ENCODE measurements at regions not wholly inside any gene's neighbourhood (a gene's known extent, or its start where the extent isn't known, plus 50 kb on each side); places are given as distances from the start of the nearest gene placed in this dataset.
A peak's percentile ranks its signal among the peaks of the same experiment; 100 is the strongest.
"Not testable (repeated sequence)": the region's sequence is repeated elsewhere in the genome, so short reads cannot be mapped to it uniquely, and the experiment has no call there.

DNA sequence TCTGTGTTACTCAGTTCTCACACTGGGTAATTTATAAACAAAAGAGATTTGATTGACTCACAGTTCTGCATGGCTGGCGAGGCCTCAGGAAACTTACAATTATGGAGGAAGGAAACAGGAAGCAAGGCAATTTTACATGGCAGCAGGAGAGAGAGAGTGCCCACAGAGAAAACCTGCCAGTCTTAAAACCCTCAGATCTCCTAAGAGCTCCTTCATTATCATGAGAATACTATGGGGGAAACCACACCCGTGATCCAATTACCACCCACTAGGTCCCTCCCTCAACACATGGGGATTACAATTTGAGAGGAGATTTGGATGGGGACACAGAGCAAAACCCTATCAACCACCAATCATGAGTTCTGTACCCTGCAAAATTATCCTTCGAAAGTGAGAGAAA lies 1180.8 kb downstream of the JRKL start:
- no peak overlapping the region for H3K9ac ChIP-seq
- no peaks in the 10 kb centered on the region for H4K20me1 ChIP-seq
- no peak overlapping the region for H3K4me3 ChIP-seq
- no peaks in the 10 kb centered on the region for H3K27me3 ChIP-seq
- H3K27ac ChIP-seq = no peak overlapping the region
- no peaks in the 10 kb centered on the region for H3K36me3 ChIP-seq
- TF ChIP-seq Cebpa-rat (IDR thresholded peaks at IDR 0.05) = no peak
- H3K9me3 ChIP-seq = peaks cover 5% of the 10 kb centered on the region; the same call in 1 of the 2 replicates
- H3K4me2 ChIP-seq = peak overlapping the region; percentile 37
- peaks cover 12% of the 10 kb centered on the region for H3K4me1 ChIP-seq

DNA sequence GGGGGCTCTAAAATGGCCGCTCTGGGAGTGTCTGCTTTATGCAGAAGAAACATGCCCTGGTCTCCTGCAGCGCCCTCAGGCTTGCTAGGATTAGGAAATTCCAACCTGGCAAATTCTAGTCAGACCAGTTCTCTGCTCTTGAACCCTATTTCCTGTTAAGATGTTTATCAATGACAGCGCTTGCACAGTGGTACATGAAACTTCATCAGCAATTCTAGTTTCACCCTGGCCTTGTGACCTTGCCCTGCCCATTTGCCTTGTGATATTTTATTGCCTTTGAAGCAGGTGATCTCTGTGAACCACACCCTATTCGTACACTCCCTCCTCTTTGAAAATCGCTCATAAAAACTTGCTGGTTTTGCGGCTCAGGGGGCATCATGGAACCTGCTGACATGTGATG lies 1184.0 kb downstream of the JRKL start:
- H3K4me3 ChIP-seq, H4K20me1 ChIP-seq, H3K4me2 ChIP-seq, H3K9me3 ChIP-seq, H3K27ac ChIP-seq, H3K9ac ChIP-seq, H3K36me3 ChIP-seq, H3K27me3 ChIP-seq: not testable (repeated sequence)
- H3K4me1 ChIP-seq = peaks cover 12% of the 10 kb centered on the region

DNA sequence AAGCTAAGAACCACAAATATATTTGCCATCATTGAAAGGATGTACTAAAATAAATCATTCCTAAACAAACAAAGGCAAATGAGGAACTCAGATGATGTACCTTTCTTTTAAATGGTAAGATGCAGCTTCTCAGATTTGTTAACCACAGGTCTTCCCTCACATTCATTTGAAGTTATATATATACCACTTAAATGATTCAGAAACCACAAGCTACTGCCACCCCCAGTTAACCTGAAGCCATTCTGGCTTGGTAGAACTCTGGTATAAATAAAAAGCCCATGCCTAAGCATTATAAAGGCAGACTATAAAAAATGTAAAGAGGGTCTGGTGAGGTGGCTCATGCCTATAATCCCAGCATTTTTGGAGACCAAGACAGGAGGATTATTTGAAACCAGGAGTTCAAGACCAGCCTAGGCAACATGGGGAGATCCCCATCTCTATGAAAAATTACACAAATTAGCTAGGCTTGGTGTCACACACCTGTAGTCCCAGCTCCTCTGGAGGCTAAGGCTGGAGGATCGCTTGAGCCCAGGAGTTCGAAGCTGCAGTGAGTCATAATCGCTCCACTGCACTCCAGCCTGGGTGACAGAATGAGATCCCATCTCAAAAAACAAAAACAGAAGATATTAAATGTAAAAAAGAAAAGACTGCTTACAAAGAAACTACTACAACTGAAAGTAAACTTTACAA lies 1185.3 kb downstream of the JRKL start:
- no peaks in the 10 kb centered on the region for H3K36me3 ChIP-seq
- peaks cover 12% of the 10 kb centered on the region for H3K4me1 ChIP-seq
- no peaks in the 10 kb centered on the region for H3K9me3 ChIP-seq
- H3K4me3 ChIP-seq = no peak overlapping the region
- no peak overlapping the region for H3K9ac ChIP-seq
- no peak overlapping the region for H3K27ac ChIP-seq
- no peaks in the 10 kb centered on the region for H4K20me1 ChIP-seq
- no peak for TF ChIP-seq Cebpa-rat (IDR thresholded peaks at IDR 0.05)
- H3K27me3 ChIP-seq = no peaks in the 10 kb centered on the region
- no peak overlapping the region for H3K4me2 ChIP-seq

DNA sequence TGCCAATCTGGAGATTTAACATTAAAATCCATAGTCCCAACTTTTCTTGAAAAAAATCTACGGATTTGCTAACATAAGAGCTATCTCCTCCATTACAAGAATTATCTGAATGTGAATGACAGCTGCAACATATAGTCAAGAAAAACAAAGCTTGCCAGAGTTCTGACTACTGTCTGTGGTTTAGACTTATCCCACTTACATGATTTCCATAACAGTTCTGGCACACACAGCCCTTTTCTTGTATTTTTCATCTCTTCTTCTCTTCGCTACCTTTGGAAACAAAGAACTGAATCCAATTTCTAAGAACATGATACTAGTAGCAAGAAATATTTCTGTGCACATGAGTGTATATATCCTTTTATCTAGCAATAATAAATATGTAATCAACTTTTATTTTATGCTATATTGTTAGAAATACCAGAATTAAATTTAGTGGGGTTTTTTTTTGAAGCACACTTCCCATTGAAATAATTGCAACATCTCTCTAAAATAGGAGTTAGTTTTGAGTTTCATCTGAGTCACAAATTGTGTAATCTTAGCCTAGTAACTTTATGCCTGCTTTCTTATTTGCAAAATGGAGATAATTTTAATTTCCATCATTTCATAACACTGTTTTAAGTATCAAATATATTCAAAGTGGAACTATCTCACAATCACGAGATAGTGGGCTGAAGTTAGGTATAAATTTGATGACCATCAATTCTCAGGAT lies 1217.6 kb downstream of the JRKL start:
- Histone ChIP-seq H3K36me3 (no peaks in the 10 kb centered on the region), H3K9ac (no peak overlapping the region), H3K4me2 (no peak overlapping the region), H3K4me1 (no peaks in the 10 kb centered on the region), H4K20me1 (no peaks in the 10 kb centered on the region), H3K27ac (no peak overlapping the region), H3K27me3 (no peaks in the 10 kb centered on the region), H3K9me3 (peaks cover 11% of the 10 kb centered on the region), H3K4me3 (no peak overlapping the region)
- no peak for TF ChIP-seq Cebpa-rat (IDR thresholded peaks at IDR 0.05)

DNA sequence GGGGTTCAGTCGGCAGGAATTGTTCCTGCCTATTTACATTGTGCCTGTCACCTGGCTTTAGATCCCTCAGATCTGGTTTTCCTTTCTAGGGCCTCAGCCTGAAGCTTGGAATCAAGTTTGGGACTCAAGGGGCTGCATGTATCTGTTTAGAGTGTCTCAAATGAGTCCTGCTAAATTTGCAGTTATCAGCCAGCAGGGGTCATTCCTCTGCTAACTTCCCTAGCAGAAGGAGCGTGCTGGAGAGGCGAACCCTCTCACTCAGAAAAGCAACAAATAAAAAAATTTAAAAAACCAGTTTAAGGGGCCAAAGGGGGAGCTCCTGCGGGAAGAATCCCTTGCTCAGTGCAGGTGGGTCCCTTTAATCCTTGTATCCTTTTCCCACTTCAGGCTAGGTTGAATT lies 1220.2 kb downstream of the JRKL start:
- Histone ChIP-seq H3K27me3 (no peaks in the 10 kb centered on the region), H3K4me2 (no peak overlapping the region), H3K9ac (no peak overlapping the region), H3K4me1 (no peaks in the 10 kb centered on the region), H3K27ac (no peak overlapping the region), H3K9me3 (peaks cover 11% of the 10 kb centered on the region), H3K4me3 (no peak overlapping the region), H4K20me1 (no peaks in the 10 kb centered on the region), H3K36me3 (no peaks in the 10 kb centered on the region)
- no peak for TF ChIP-seq Cebpa-rat (IDR thresholded peaks at IDR 0.05)

DNA sequence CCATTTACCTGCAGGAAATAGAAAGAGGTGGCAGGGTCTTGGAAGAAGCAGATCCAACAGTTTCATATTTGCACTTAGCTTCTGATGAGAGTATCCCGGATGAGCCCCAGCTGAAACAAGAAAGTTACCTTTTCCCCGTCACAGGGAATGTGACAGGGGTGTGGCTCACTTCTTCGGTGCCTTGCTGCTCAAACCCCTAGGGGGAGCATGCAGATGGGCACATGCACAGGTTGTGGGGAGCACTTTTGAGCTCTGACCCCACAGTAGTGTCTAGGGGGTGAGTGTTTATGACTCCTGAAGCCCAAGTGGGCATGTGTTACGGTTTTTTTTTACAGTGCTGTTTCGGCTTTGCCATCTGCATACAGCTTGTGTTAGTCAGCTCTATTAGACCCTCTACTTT lies 1221.0 kb downstream of the JRKL start:
- H3K27me3 ChIP-seq = no peaks in the 10 kb centered on the region
- H3K36me3 ChIP-seq = no peaks in the 10 kb centered on the region
- H3K27ac ChIP-seq = no peak overlapping the region
- no peak overlapping the region for H3K4me3 ChIP-seq
- no peak overlapping the region for H3K4me2 ChIP-seq
- no peak for TF ChIP-seq Cebpa-rat (IDR thresholded peaks at IDR 0.05)
- no peaks in the 10 kb centered on the region for H4K20me1 ChIP-seq
- H3K9ac ChIP-seq = no peak overlapping the region
- H3K4me1 ChIP-seq = no peaks in the 10 kb centered on the region
- H3K9me3 ChIP-seq = peaks cover 11% of the 10 kb centered on the region

DNA sequence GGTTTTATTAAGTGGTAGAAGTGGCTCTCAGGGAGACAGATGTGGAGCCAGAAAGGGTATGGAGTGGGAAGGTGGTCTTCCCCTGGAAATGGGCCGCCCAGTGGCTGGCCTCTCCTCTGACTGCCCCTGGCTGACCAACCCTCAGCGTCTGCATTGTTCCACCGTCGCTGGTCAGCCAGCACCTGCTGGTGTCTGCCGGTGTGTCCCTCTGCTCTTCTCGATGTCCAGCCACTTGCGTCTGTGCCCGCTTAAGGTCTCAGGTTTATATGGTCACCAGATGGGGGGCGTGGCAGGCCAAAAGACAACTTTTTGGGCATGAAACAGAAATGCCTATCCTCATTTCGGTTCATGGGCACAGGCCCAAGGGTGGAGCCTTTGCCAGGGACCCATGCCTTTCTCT lies 1221.5 kb downstream of the JRKL start:
- Histone ChIP-seq H3K4me3 (no peak overlapping the region), H3K9me3 (peaks cover 11% of the 10 kb centered on the region), H3K4me1 (no peaks in the 10 kb centered on the region), H3K27ac (no peak overlapping the region), H3K9ac (no peak overlapping the region), H3K36me3 (no peaks in the 10 kb centered on the region), H4K20me1 (no peaks in the 10 kb centered on the region), H3K4me2 (no peak overlapping the region), H3K27me3 (no peaks in the 10 kb centered on the region)
- no peak for TF ChIP-seq Cebpa-rat (IDR thresholded peaks at IDR 0.05)

DNA sequence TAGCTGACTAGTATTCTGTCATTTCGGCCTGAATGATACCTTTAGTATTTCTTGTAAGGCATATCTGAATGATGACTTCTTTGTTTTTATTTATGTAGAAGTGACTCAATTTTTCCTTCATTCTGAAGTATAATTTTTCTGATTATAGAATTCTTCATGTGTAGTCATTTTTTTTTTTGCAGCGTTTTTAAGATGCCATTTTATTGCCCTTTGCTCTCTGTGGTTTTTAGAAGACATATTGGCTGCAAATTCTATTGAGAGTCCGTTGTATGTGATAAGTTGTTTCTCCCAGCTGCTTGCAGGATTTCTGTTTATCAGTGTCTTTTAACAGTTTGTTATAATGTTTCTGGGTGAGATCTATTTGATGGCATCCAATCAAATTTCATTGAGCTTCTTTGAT lies 1224.8 kb downstream of the JRKL start:
- Histone ChIP-seq H3K27me3 (no peaks in the 10 kb centered on the region), H3K4me2 (no peak overlapping the region), H3K36me3 (no peaks in the 10 kb centered on the region), H3K9ac (no peak overlapping the region), H3K4me1 (no peaks in the 10 kb centered on the region), H3K9me3 (peaks cover 4% of the 10 kb centered on the region; the same call in 1 of the 2 replicates), H3K27ac (no peak overlapping the region), H3K4me3 (no peak overlapping the region), H4K20me1 (no peaks in the 10 kb centered on the region)
- no peak for TF ChIP-seq Cebpa-rat (IDR thresholded peaks at IDR 0.05)

DNA sequence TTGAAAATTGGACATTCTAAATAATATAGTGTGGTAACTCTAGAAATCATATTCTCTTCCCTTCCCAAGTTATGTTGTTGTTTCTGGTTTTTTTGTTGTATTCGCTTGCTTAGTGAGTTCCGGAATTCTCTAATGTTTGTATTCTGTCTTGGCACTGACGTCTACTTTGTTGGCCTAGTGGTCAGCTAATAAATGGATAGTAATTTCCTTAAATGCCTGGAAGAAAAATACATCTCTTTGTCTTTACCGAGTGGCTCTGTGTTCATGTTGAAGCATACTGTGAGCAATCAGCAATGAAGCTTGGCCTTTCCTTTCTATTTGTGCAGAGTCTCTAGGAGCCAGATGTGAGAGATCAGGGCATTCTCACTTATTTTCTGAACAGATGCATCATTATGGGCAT lies 1225.7 kb downstream of the JRKL start:
- no peak overlapping the region for H3K4me2 ChIP-seq
- no peaks in the 10 kb centered on the region for H3K9me3 ChIP-seq

DNA sequence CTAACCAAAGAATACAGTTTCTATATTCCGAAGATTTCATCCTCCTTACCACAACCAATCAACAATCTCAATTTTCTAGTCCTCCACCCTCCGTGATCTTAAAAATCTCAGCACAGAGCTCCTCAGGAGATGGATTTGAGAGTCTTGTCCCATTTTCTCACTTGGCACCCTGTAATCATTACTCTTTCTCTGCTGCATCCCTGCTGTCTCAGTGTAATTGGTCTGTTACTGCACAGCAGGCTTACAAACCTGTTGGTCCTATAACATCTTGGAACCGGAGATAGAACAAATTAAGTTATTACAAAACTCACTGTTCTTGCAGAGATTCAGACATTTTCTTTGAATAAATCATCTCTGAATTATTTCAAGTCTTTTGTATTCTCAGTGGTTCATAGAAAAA lies 1227.2 kb downstream of the JRKL start:
- Histone ChIP-seq H3K9ac (no peak overlapping the region), H3K9me3 (no peaks in the 10 kb centered on the region), H3K4me1 (no peaks in the 10 kb centered on the region), H4K20me1 (no peaks in the 10 kb centered on the region), H3K36me3 (no peaks in the 10 kb centered on the region), H3K4me3 (no peak overlapping the region), H3K4me2 (no peak overlapping the region), H3K27ac (no peak overlapping the region), H3K27me3 (no peaks in the 10 kb centered on the region)
- no peak for TF ChIP-seq Cebpa-rat (IDR thresholded peaks at IDR 0.05)

More for the DNA sequence above, 1225.7 kb downstream of the JRKL start:
- H3K4me1 ChIP-seq = no peaks in the 10 kb centered on the region
- no peaks in the 10 kb centered on the region for H3K27me3 ChIP-seq
- no peak overlapping the region for H3K4me3 ChIP-seq
- no peak overlapping the region for H3K9ac ChIP-seq
- no peaks in the 10 kb centered on the region for H3K36me3 ChIP-seq
- TF ChIP-seq Cebpa-rat (IDR thresholded peaks at IDR 0.05) = no peak
- no peak overlapping the region for H3K27ac ChIP-seq
- H4K20me1 ChIP-seq = no peaks in the 10 kb centered on the region

Measured in BLaER1 (cell line).